ENCODE measurements at regions not wholly inside any gene's neighbourhood (a gene's known extent, or its start where the extent isn't known, plus 50 kb on each side); places are given as distances from the start of the nearest gene placed in this dataset.

DNA sequence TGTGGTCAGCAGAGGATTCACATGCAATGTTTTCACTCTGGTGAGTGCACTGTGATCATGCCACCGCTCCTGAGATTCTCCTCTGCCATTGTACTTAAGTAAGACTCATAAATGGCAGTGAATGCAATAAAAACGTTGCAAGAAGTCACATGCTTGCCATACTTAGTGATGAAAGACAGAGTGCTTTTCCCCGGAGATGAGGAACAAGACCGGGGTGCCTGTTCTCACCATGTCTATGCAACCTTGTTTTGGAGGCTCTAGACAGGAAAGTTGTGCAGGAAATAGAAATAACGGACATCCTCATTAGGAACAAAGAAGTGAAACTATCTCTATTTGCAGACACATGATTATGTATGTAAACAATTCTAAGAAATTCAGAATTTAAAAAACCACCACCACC is 84.7 kb upstream of the IRX2 start:
- TF ChIP-seq, protein P1, sequence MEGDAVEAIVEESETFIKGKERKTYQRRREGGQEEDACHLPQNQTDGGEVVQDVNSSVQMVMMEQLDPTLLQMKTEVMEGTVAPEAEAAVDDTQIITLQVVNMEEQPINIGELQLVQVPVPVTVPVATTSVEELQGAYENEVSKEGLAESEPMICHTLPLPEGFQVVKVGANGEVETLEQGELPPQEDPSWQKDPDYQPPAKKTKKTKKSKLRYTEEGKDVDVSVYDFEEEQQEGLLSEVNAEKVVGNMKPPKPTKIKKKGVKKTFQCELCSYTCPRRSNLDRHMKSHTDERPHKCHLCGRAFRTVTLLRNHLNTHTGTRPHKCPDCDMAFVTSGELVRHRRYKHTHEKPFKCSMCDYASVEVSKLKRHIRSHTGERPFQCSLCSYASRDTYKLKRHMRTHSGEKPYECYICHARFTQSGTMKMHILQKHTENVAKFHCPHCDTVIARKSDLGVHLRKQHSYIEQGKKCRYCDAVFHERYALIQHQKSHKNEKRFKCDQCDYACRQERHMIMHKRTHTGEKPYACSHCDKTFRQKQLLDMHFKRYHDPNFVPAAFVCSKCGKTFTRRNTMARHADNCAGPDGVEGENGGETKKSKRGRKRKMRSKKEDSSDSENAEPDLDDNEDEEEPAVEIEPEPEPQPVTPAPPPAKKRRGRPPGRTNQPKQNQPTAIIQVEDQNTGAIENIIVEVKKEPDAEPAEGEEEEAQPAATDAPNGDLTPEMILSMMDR (IDR thresholded peaks at IDR 0.05): no peak
- TF ChIP-seq POLR2A (IDR thresholded peaks at IDR 0.05): no peak

All from thyroid gland (tissue), 4 donors.